Astrocyte (in vitro differentiated cells and primary cell): ENCODE measurements at regions not wholly inside any gene's neighbourhood (a gene's known extent, or its start where the extent isn't known, plus 50 kb on each side); places are given as distances from the start of the nearest gene placed in this dataset.

Experiments used
- DNase-seq: peaks from one replicate; pipeline ENCODE4 v3.0.0-alpha.2; 2010; ENCODE audit warnings: low read depth
- FAIRE-seq: peaks from 2 replicates; lab custom pipeline; 2011; peaks lifted over from hg19 to GRCh38; lab: Jason Lieb, UNC
- H2AFZ ChIP-seq: 2 replicates; pipeline ENCODE4 v1.6.0; 2012; ENCODE audit warnings: low read depth, low read length, inconsistent platforms
- H3K27ac ChIP-seq: 2 replicates; pipeline ENCODE4 v1.5.1; 2011; ENCODE audit warnings: low read depth, low read length, inconsistent platforms
- H3K27me3 ChIP-seq: 2 replicates; pipeline ENCODE4 v1.6.0; 2011; ENCODE audit warnings: low read length, inconsistent platforms; ENCODE audit not compliant: insufficient read depth
- H3K36me3 ChIP-seq: 2 replicates; pipeline ENCODE4 v1.5.1; 2011; ENCODE audit warnings: low read length, inconsistent platforms; ENCODE audit not compliant: insufficient read depth
- H3K4me1 ChIP-seq: 2 replicates; pipeline ENCODE4 v1.5.1; 2011; ENCODE audit warnings: low read length, inconsistent platforms; ENCODE audit not compliant: insufficient read depth
- H3K4me2 ChIP-seq: 2 replicates; pipeline ENCODE4 v1.6.0; 2012; ENCODE audit warnings: low read length, inconsistent platforms
- H3K4me3 ChIP-seq: 2 replicates; pipeline ENCODE4 v1.5.1; 2011; ENCODE audit warnings: low read depth, mild to moderate bottlenecking, low read length, inconsistent platforms; ENCODE audit not compliant: insufficient read depth
- H3K79me2 ChIP-seq: 2 replicates; pipeline ENCODE4 v1.6.0; 2012; ENCODE audit warnings: mild to moderate bottlenecking, low read length, inconsistent platforms; ENCODE audit not compliant: insufficient read depth
- H3K9ac ChIP-seq: 2 replicates; pipeline ENCODE4 v1.6.0; 2012; ENCODE audit warnings: mild to moderate bottlenecking, low read length, inconsistent platforms
- H3K9me3 ChIP-seq: 2 replicates; pipeline ENCODE4 v1.5.1; 2012; ENCODE audit warnings: low read depth, mild to moderate bottlenecking, low read length, inconsistent platforms; ENCODE audit not compliant: insufficient read depth
- H4K20me1 ChIP-seq: 2 replicates; pipeline ENCODE4 v1.6.0; 2012; ENCODE audit warnings: low read length, inconsistent platforms; ENCODE audit not compliant: insufficient read depth
- H3K27ac Mint-ChIP-seq: one replicate; pipeline ENCODE4 v1.8.0; 2021; ENCODE audit warnings: mild to moderate bottlenecking, mixed read lengths; ENCODE audit not compliant: unreplicated experiment
- H3K27me3 Mint-ChIP-seq: one replicate; pipeline ENCODE4 v1.8.0; 2021; ENCODE audit warnings: low read depth, mixed read lengths; ENCODE audit not compliant: unreplicated experiment
- H3K36me3 Mint-ChIP-seq: one replicate; pipeline ENCODE4 v1.8.0; 2021; ENCODE audit warnings: low read depth, mixed read lengths; ENCODE audit not compliant: unreplicated experiment
- H3K4me1 Mint-ChIP-seq: one replicate; pipeline ENCODE4 v1.8.0; 2021; ENCODE audit warnings: low read depth, mixed read lengths; ENCODE audit not compliant: unreplicated experiment
- H3K4me3 Mint-ChIP-seq: one replicate; pipeline ENCODE4 v1.8.0; 2021; ENCODE audit warnings: mild to moderate bottlenecking, moderate library complexity, mixed read lengths; ENCODE audit not compliant: unreplicated experiment
- H3K9me3 Mint-ChIP-seq: one replicate; pipeline ENCODE4 v1.8.0; 2021; ENCODE audit warnings: mild to moderate bottlenecking, mixed read lengths; ENCODE audit not compliant: unreplicated experiment
- EZH2 ChIP-seq: IDR thresholded peaks from 2 replicates; pipeline ENCODE4 v1.6.1; 2012; ENCODE audit warnings: mild to moderate bottlenecking, low read length, inconsistent platforms; ENCODE audit not compliant: insufficient read depth
- TF ChIP-seq, protein P1 (sequence below): IDR thresholded peaks from 2 replicates; pipeline ENCODE4 v1.5.1; 2011; ENCODE audit warnings: low read depth, mild to moderate bottlenecking, inconsistent platforms, low read length, moderate library complexity; ENCODE audit not compliant: insufficient read depth

DNA sequence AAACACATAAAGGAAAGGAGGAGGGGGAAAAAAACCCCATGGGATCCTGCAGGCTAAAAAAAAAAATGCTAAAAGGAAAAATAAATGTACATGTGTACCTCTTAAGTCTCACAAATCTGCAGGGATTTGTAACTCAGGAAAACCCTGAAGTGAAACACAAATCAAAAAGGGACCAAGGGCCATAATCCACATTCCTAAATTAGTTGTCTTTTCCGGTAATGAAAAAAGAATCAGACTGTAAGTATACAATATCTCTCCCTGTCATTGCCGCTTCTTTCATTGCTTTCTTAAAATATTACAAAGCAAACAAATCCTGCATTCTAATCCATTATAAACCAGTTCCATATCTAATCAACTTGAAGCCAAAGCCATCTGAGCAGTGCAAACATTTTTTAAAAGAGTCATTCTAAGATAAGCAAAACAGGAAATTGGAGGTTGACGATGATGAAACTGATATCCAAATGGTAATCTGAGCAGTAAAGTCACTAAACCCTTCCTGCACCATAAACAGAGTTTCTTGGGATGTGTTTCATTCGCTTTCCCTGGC, 58.7 kb upstream of the SIM2 start:
- Histone ChIP-seq H3K36me3 (no peaks in the 10 kb centered on the region), H3K27ac (no peak overlapping the region), H3K27me3 (no peaks in the 10 kb centered on the region), H3K4me2 (peak overlapping the region; percentile 28), H4K20me1 (no peaks in the 10 kb centered on the region), H3K79me2 (no peaks in the 10 kb centered on the region), H2AFZ (no peak overlapping the region), H3K9me3 (no peaks in the 10 kb centered on the region), H3K4me1 (peaks cover 5% of the 10 kb centered on the region), H3K4me3 (no peak overlapping the region), H3K9ac (no peak overlapping the region)
- peak; percentile 41 for FAIRE-seq
- H3K4me3 Mint-ChIP-seq, result no peak overlapping the region
- H3K27me3 Mint-ChIP-seq, result peaks cover 15% of the 10 kb centered on the region
- peaks cover 1% of the 10 kb centered on the region for H3K4me1 Mint-ChIP-seq
- peak; percentile 22 for DNase-seq
- H3K9me3 Mint-ChIP-seq, result peaks cover 3% of the 10 kb centered on the region
- TF ChIP-seq EZH2, result no peak
- TF ChIP-seq, protein P1, sequence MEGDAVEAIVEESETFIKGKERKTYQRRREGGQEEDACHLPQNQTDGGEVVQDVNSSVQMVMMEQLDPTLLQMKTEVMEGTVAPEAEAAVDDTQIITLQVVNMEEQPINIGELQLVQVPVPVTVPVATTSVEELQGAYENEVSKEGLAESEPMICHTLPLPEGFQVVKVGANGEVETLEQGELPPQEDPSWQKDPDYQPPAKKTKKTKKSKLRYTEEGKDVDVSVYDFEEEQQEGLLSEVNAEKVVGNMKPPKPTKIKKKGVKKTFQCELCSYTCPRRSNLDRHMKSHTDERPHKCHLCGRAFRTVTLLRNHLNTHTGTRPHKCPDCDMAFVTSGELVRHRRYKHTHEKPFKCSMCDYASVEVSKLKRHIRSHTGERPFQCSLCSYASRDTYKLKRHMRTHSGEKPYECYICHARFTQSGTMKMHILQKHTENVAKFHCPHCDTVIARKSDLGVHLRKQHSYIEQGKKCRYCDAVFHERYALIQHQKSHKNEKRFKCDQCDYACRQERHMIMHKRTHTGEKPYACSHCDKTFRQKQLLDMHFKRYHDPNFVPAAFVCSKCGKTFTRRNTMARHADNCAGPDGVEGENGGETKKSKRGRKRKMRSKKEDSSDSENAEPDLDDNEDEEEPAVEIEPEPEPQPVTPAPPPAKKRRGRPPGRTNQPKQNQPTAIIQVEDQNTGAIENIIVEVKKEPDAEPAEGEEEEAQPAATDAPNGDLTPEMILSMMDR, result no peak
- H3K27ac Mint-ChIP-seq, result no peak overlapping the region
- peaks cover 3% of the 10 kb centered on the region for H3K36me3 Mint-ChIP-seq

DNA sequence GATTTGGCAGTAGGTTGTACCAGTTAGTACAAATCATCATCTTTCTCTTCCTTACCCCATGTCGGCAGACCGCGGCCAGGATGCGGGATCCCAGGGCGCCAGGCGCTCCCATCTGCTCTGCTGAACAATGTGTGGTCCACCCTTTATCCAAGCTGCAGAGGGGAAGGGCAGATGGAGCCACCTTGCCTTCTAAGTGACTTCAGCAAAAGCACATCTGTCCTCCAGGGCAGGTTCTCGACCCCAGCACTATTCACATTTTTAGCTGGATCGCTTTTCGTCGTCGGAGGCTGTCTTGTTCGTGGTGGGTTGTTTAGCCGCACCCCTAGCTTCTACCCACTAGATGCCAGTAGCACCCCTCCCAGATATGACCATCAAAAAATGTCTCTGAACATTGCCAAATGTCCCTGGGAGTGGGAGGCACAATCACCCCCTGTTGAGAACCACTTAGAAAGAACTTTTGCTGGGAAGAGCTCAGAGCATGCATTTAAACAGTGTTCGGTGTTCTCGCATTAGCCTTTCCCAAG, 58.1 kb upstream of the SIM2 start:
- FAIRE-seq (no peak), DNase-seq (no peak)
- peaks cover 3% of the 10 kb centered on the region for H3K9me3 Mint-ChIP-seq
- Histone ChIP-seq H3K4me3 (no peak overlapping the region), H3K36me3 (no peaks in the 10 kb centered on the region), H3K27ac (no peak overlapping the region), H3K9me3 (no peaks in the 10 kb centered on the region), H3K9ac (no peak overlapping the region), H4K20me1 (no peaks in the 10 kb centered on the region), H3K27me3 (no peaks in the 10 kb centered on the region), H2AFZ (no peak overlapping the region), H3K79me2 (no peaks in the 10 kb centered on the region), H3K4me2 (peak overlapping the region; percentile 28), H3K4me1 (peaks cover 5% of the 10 kb centered on the region)
- H3K36me3 Mint-ChIP-seq, result peaks cover 3% of the 10 kb centered on the region
- no peak overlapping the region for H3K4me3 Mint-ChIP-seq
- H3K27me3 Mint-ChIP-seq, result peaks cover 15% of the 10 kb centered on the region
- TF ChIP-seq EZH2, result no peak
- TF ChIP-seq, protein P1, result no peak
- H3K4me1 Mint-ChIP-seq, result peaks cover 1% of the 10 kb centered on the region
- no peak overlapping the region for H3K27ac Mint-ChIP-seq

DNA sequence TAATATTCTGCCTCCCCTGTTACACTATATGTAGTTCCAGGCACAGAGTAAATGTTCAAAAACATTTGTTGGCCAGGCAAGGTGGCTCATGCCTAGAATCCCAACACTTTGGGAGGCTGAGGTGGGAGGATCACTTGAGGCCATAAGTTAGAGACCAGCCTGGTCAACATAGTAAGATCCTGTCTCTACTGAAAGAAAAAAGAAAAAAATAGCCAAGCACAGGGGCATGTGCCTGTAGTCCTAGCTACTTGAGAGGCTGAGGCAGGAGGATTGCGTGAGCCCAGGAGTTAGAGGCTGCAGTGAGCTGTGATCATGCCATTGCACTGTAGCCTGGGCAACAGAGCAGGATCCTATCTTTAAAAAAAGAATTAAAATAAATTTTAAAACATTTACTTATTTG, 57.6 kb upstream of the SIM2 start:
- H3K36me3 ChIP-seq, result no peaks in the 10 kb centered on the region
- Mint-ChIP-seq H3K36me3 (peaks cover 3% of the 10 kb centered on the region), H3K27me3 (peaks cover 15% of the 10 kb centered on the region), H3K4me3 (no peak overlapping the region), H3K27ac (no peak overlapping the region), H3K4me1 (peaks cover 1% of the 10 kb centered on the region), H3K9me3 (peaks cover 3% of the 10 kb centered on the region)
- FAIRE-seq (no peak), DNase-seq (no peak)
- no peaks in the 10 kb centered on the region for H3K27me3 ChIP-seq
- H3K79me2 ChIP-seq, result no peaks in the 10 kb centered on the region
- H4K20me1 ChIP-seq, result no peaks in the 10 kb centered on the region
- H3K9me3 ChIP-seq, result no peaks in the 10 kb centered on the region
- peaks cover 5% of the 10 kb centered on the region for H3K4me1 ChIP-seq
- no peak overlapping the region for H3K27ac ChIP-seq
- TF ChIP-seq, protein P1, result no peak
- TF ChIP-seq EZH2, result no peak
- H3K4me3 ChIP-seq, result no peak overlapping the region
- no peak overlapping the region for H2AFZ ChIP-seq
- H3K9ac ChIP-seq, result no peak overlapping the region
- H3K4me2 ChIP-seq, result no peak overlapping the region
